PC-9 (cell line): ENCODE measurements at regions not wholly inside any gene's neighbourhood (a gene's known extent, or its start where the extent isn't known, plus 50 kb on each side); places are given as distances from the start of the nearest gene placed in this dataset.

Experiments used
- BruUV-seq: library from RNA; stranded (reverse); fragments of 400-500 nt; replicated peaks from 2 replicates; lab custom pipeline; 2021; lab: Mats Ljungman, UMichigan
- CTCF ChIA-PET: fragments of 300-600 bp; sonication (Branson Sonifier 250); formaldehyde crosslinking; loops from one replicate; lab custom pipeline; 2022; ENCODE audit warnings: antibody characterized with exemption; lab: Charles Lee
- POLR2A ChIA-PET: fragments of 300-600 bp; sonication (Branson Sonifier 250); formaldehyde crosslinking; loops from one replicate; lab custom pipeline; 2022; ENCODE audit warnings: antibody characterized with exemption; ENCODE audit not compliant: unreplicated experiment; lab: Charles Lee
- DNase-seq, 2 experiments: peaks; one replicate each; pipeline versions ENCODE4 v3.0.0 to v3.0.0-alpha.2; 2015 to 2022; ENCODE audit warnings: mixed read lengths in 1 of 2
- H2AFZ ChIP-seq: fragments of 200-600 bp; sonication (generic); 2 replicates; pipeline ENCODE4 v1.8.1; 2017; ENCODE audit warnings: antibody characterized with exemption
- H3F3A ChIP-seq: fragments of 200-600 bp; sonication (generic); 2 replicates; pipeline ENCODE4 v1.8.1; 2017; ENCODE audit warnings: antibody characterized with exemption, mild to moderate bottlenecking, low read depth; ENCODE audit not compliant: insufficient read depth
- H3K27ac ChIP-seq: fragments of 200-600 bp; sonication (generic); 2 replicates; pipeline ENCODE4 v1.6.1; 2016; ENCODE audit warnings: mixed run types
- H3K27me3 ChIP-seq: fragments of 200-600 bp; sonication (generic); 2 replicates; pipeline ENCODE4 v1.6.1; 2016; ENCODE audit warnings: low read depth, mixed run types; ENCODE audit not compliant: insufficient read depth
- H3K36me3 ChIP-seq: fragments of 200-600 bp; sonication (generic); 2 replicates; pipeline ENCODE4 v1.6.1; 2016; ENCODE audit warnings: low read depth, mixed run types
- H3K4me1 ChIP-seq: fragments of 200-600 bp; sonication (generic); replicated peaks from 2 replicates; pipeline ENCODE4 v1.6.1; 2016; ENCODE audit warnings: mixed run types; ENCODE audit not compliant: insufficient read depth
- H3K4me2 ChIP-seq: fragments of 200-600 bp; sonication (generic); 2 replicates; pipeline ENCODE4 v1.6.1; 2017; ENCODE audit warnings: mixed run types
- H3K4me3 ChIP-seq: fragments of 200-600 bp; sonication (generic); 2 replicates; pipeline ENCODE4 v1.6.1; 2016; ENCODE audit warnings: mixed run types
- H3K79me2 ChIP-seq: fragments of 200-600 bp; sonication (generic); 2 replicates; pipeline ENCODE4 v1.6.1; 2017; ENCODE audit warnings: low read depth, mixed run types
- H3K9me2 ChIP-seq: fragments of 200-600 bp; sonication (generic); 2 replicates; pipeline ENCODE4 v1.8.1; 2017; ENCODE audit warnings: mild to moderate bottlenecking; ENCODE audit not compliant: insufficient read depth
- H3K9me3 ChIP-seq: fragments of 200-600 bp; sonication (generic); 2 replicates; pipeline ENCODE4 v1.8.1; 2016; ENCODE audit warnings: low read depth; ENCODE audit not compliant: insufficient read depth
- H4K20me1 ChIP-seq: fragments of 200-600 bp; sonication (generic); 2 replicates; pipeline ENCODE4 v1.8.1; 2017; ENCODE audit not compliant: insufficient read depth
- EZH2 ChIP-seq: fragments of 200-600 bp; sonication (generic); IDR thresholded peaks from 2 replicates; pipeline ENCODE4 v1.8.0; 2017; ENCODE audit warnings: antibody characterized with exemption, low read depth
- intact Hi-C: fragments of 100-400 bp; cut with micrococcal nuclease; formaldehyde crosslinking; loops from one replicate; pipeline ENCODE4 v1.10.0; 2022; ENCODE audit not compliant: unreplicated experiment
- TF ChIP-seq, protein P1 (sequence below): fragments of 200-600 bp; sonication (generic); conservative IDR thresholded peaks from 2 replicates; pipeline ENCODE4 v1.6.1; 2017; ENCODE audit warnings: mixed run types, antibody characterized with exemption, mild to moderate bottlenecking, moderate library complexity

DNA sequence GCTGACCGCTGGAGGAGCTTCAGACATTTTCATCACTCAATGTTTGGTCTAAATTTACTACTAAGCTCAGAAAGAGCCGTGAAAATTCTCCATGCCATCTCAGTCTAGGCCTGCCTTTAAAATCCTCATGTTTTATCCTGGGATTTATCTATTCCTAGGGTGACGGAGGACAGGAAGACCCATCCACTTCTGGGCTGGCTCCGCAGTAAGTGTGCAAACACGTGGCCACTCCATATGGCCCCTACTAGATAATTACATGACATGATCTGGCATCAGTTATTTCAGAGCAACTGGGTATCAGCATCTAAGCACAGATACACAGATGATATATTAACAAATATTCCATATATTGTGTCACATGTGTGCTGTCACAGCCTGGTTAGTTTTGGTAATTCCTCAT lies 77.8 kb upstream of the HS3ST4 start:
- POLR2A ChIA-PET: no interaction called here
- BruUV-seq: no TSS peak
- no peak for TF ChIP-seq EZH2
- TF ChIP-seq, protein P1, sequence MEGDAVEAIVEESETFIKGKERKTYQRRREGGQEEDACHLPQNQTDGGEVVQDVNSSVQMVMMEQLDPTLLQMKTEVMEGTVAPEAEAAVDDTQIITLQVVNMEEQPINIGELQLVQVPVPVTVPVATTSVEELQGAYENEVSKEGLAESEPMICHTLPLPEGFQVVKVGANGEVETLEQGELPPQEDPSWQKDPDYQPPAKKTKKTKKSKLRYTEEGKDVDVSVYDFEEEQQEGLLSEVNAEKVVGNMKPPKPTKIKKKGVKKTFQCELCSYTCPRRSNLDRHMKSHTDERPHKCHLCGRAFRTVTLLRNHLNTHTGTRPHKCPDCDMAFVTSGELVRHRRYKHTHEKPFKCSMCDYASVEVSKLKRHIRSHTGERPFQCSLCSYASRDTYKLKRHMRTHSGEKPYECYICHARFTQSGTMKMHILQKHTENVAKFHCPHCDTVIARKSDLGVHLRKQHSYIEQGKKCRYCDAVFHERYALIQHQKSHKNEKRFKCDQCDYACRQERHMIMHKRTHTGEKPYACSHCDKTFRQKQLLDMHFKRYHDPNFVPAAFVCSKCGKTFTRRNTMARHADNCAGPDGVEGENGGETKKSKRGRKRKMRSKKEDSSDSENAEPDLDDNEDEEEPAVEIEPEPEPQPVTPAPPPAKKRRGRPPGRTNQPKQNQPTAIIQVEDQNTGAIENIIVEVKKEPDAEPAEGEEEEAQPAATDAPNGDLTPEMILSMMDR: no peak

GRCh38 chr16:25608002-25608401 lies 83.8 kb upstream of the HS3ST4 start:
- TF ChIP-seq, protein P1: no peak
- TF ChIP-seq EZH2: no peak
- ChIA-PET CTCF (no interaction called here), POLR2A (no interaction called here)
- H3K27me3 ChIP-seq: peaks cover 6% of the 10 kb centered on the region
- no peaks in the 10 kb centered on the region for H3F3A ChIP-seq
- H4K20me1 ChIP-seq: no peaks in the 10 kb centered on the region; the same call in 1 of the 2 replicates
- intact Hi-C loops: no loop called here
- BruUV-seq: no TSS peak
- no peaks in the 10 kb centered on the region for H3K9me2 ChIP-seq
- H2AFZ ChIP-seq: no peak overlapping the region
- no peak for DNase-seq
- H3K79me2 ChIP-seq: no peaks in the 10 kb centered on the region
- no peak overlapping the region for H3K27ac ChIP-seq
- no peak overlapping the region for H3K4me2 ChIP-seq
- H3K9me3 ChIP-seq: no peaks in the 10 kb centered on the region
- H3K4me3 ChIP-seq: no peak overlapping the region
- H3K4me1 ChIP-seq: no peaks in the 10 kb centered on the region
- no peaks in the 10 kb centered on the region for H3K36me3 ChIP-seq

More for the DNA sequence above, 77.8 kb upstream of the HS3ST4 start:
- H3F3A ChIP-seq: no peaks in the 10 kb centered on the region
- no peaks in the 10 kb centered on the region for H3K9me2 ChIP-seq
- intact Hi-C loops: no loop called here
- no peak overlapping the region for H3K4me2 ChIP-seq
- H3K27me3 ChIP-seq: peaks cover 13% of the 10 kb centered on the region; the same call in 1 of the 2 replicates
- H2AFZ ChIP-seq: no peak overlapping the region
- no peaks in the 10 kb centered on the region; the same call in 1 of the 2 replicates for H4K20me1 ChIP-seq
- H3K4me1 ChIP-seq: no peaks in the 10 kb centered on the region
- no peak overlapping the region for H3K4me3 ChIP-seq
- no peaks in the 10 kb centered on the region for H3K36me3 ChIP-seq
- DNase-seq: no peak
- H3K27ac ChIP-seq: no peak overlapping the region
- CTCF ChIA-PET: no interaction called here
- no peaks in the 10 kb centered on the region for H3K79me2 ChIP-seq
- no peaks in the 10 kb centered on the region for H3K9me3 ChIP-seq

GRCh38 chr16:25606069-25606468 lies 85.7 kb upstream of the HS3ST4 start:
- no peaks in the 10 kb centered on the region for H3K79me2 ChIP-seq
- TF ChIP-seq EZH2: no peak
- TF ChIP-seq, protein P1: no peak
- no peak overlapping the region for H3K4me3 ChIP-seq
- H4K20me1 ChIP-seq: no peaks in the 10 kb centered on the region; the same call in 1 of the 2 replicates
- no peak overlapping the region for H3K4me2 ChIP-seq
- no TSS peak for BruUV-seq
- H3K9me2 ChIP-seq: no peaks in the 10 kb centered on the region
- no peak for DNase-seq
- H3K27me3 ChIP-seq: peaks cover 6% of the 10 kb centered on the region
- POLR2A ChIA-PET: no interaction called here
- H3K27ac ChIP-seq: no peak overlapping the region
- no peaks in the 10 kb centered on the region for H3K36me3 ChIP-seq
- H3F3A ChIP-seq: no peaks in the 10 kb centered on the region
- no peaks in the 10 kb centered on the region for H3K4me1 ChIP-seq
- CTCF ChIA-PET: no interaction called here
- intact Hi-C loops: no loop called here
- no peaks in the 10 kb centered on the region for H3K9me3 ChIP-seq
- H2AFZ ChIP-seq: no peak overlapping the region
